NCI-H524 (cell line): ENCODE measurements at regions not wholly inside any gene's neighbourhood (a gene's known extent, or its start where the extent isn't known, plus 50 kb on each side); places are given as distances from the start of the nearest gene placed in this dataset.
"Not testable (repeated sequence)": the region's sequence is repeated elsewhere in the genome, so short reads cannot be mapped to it uniquely, and the experiment has no call there.

Source experiments
- DNase-seq, 2 experiments: peaks; one replicate each; lab custom pipeline; 2025; lab: John Stamatoyannopoulos, UW

- DNase-seq: no peak
These were observed 64.7 kb downstream of the DHCR7 start for GRCh38 chr11:71383461-71383860.

- DNase-seq: no peak
These were observed 66.2 kb downstream of the DHCR7 start for GRCh38 chr11:71381781-71382505.

- DNase-seq: no peak
These were observed 68.5 kb downstream of the DHCR7 start for GRCh38 chr11:71379701-71380100.

- peak; percentile 34 to 68 for DNase-seq
These were observed 74.3 kb downstream of the DHCR7 start for GRCh38 chr11:71373791-71374454.

GRCh38 chr11:71372693-71373657, 75.2 kb downstream of the DHCR7 start:
- peak in 1 of 2 experiments; percentile 47 for DNase-seq

- no peak for DNase-seq
These were observed 76.5 kb downstream of the DHCR7 start for GRCh38 chr11:71371674-71372069.

- DNase-seq: peak in 1 of 2 experiments; percentile 31
These were observed 77.1 kb downstream of the DHCR7 start for GRCh38 chr11:71370895-71371673.

- DNase-seq: no peak
These were observed 78.0 kb downstream of the DHCR7 start for GRCh38 chr11:71370020-71370747.

- no peak for DNase-seq
These were observed 78.8 kb downstream of the DHCR7 start for GRCh38 chr11:71369411-71369810.

GRCh38 chr11:71368966-71369365, 79.2 kb downstream of the DHCR7 start:
- DNase-seq: no peak

- no peak for DNase-seq
These were observed 80.4 kb downstream of the DHCR7 start for GRCh38 chr11:71367756-71368155.

GRCh38 chr11:71367276-71367675, 80.9 kb downstream of the DHCR7 start:
- DNase-seq: not testable (repeated sequence)

- DNase-seq: no peak
These were observed 82.1 kb downstream of the DHCR7 start for GRCh38 chr11:71366076-71366475.

GRCh38 chr11:71365626-71366025, 82.6 kb downstream of the DHCR7 start:
- no peak for DNase-seq

GRCh38 chr11:71364806-71365205, 83.4 kb downstream of the DHCR7 start:
- DNase-seq: no peak

GRCh38 chr11:71364176-71364671, 84.0 kb downstream of the DHCR7 start:
- peak; percentile 65 to 88 for DNase-seq

GRCh38 chr11:71363721-71364120, 84.5 kb downstream of the DHCR7 start:
- no peak for DNase-seq

GRCh38 chr11:71358963-71359567, 89.1 kb downstream of the DHCR7 start:
- DNase-seq: no peak

- DNase-seq: no peak
These were observed 90.0 kb downstream of the DHCR7 start for GRCh38 chr11:71358122-71358728.

GRCh38 chr11:71357414-71357813, 90.8 kb downstream of the DHCR7 start:
- DNase-seq: no peak
